Hippocampal formation (tissue), 2 donors: ENCODE measurements at regions not wholly inside any gene's neighbourhood (a gene's known extent, or its start where the extent isn't known, plus 50 kb on each side); places are given as distances from the start of the nearest gene placed in this dataset.

ENCODE experiments used
- DNase-seq, 2 donors: peaks; one replicate each; lab custom pipeline; 2025; lab: John Stamatoyannopoulos, UW

DNA sequence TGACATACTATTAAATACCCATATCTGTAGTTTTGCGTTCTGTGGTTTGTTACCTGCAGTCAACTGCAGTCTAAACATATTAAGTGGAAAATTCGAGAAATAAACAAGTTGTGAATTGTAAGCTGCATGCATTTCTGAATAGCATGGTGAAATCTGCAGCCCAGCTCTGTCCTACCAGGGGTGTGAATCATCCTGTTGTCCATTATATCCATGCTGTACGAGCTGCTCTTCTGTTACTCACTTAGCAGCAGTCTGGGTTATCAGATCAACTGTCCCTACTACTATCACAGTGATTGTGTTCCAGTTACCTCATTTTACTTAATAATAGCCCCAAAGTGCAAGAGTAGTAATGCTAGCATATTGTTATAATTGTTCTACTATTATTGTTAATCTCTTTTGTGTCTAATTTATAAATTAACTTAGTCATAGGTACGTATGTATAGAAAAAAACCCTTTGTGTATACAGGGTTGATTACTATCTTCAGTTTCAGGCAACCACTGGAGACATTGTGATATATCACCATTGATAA, 173.7 kb upstream of the FAT4 start:
- DNase-seq: no peak

DNA sequence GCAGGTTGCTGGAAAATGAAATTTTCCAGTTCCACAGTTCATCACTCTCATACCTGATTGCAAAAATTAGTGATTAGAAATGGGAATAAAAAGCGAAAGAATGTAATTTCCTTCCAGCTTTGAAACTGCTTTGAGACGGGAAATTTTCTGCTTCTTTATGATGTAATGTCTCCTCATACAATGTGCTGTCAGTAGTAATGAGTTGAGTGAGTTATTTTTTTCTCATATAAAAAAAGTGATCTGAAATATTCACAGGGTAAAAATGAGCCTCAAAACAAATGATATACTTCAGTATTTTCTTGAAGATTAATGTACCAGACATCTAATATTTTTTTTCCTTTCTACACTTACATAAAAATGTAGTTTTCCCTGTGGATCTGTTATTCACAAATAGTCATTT, 179.1 kb upstream of the FAT4 start:
- DNase-seq: no peak

DNA sequence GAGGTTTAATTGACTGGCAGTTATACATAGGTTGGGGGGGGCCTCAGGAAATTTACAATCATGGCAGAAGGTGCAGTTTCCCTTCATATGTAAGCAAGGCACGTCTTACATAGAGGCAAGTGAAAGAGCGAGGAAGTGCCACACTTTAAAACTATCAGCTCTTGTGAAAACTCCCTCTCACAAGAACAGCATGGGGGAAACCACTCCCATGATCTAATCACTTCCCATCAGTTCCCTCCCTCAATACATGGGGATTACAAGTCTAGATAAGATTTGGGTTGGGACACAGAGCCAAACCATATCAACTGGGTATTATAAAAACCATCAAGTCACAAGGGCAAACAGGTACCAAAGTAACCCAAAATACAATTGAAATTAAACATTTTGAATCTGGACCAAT, 182.0 kb upstream of the FAT4 start:
- no peak for DNase-seq

DNA sequence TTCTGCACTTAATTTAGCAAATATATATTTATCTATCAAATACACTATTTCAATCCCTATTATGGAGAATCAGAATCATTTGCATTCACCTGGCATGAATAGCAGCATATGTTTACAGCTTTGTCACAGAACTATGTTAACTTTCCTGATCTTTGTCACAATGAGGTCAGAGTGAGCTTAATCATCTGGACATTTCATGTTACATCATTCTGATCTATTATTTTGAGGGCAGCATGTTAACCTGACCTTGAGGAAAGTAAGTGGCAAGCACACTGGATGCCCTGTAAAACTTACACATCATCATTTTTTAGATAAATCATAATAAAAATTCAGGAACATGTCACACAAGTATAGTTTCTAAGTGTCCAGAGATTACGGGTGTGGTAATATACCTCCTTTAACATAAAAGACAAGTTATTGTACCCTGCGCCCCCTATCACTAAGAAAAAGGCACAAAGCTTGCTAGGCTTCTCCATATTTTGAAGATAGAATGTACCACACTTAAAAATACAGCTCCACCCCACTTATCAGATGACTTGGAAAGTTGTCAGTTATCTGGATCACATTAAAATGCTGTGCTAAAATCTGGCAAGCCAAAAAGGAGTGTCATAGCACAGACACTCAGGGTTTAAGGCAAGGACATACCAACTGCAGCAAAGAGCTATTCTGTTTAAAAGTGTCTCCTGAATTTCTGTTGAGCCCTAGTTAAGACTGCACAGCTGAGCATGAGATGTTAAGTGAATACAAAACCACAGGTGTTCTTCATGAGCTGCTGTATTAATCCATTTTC, 182.7 kb upstream of the FAT4 start:
- no peak for DNase-seq

DNA sequence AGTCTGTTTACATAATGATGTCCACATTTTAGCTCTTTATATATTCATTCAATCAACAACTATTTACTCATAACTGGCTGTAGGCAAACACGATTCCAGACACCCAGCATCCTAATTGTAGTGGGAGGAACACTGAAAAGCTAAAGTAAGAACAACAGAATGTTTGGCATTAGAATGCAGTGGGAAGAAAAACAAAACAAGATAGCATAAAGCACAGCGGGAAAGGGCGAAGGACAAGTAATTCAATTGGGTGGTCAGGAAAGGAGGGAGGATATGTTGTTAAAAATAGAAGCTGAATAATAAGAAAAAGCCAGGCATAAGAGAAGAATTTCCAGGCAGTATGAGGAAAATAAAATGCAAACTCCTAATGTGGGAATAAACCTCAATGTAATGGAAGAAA, 189.5 kb upstream of the FAT4 start:
- DNase-seq: no peak

DNA sequence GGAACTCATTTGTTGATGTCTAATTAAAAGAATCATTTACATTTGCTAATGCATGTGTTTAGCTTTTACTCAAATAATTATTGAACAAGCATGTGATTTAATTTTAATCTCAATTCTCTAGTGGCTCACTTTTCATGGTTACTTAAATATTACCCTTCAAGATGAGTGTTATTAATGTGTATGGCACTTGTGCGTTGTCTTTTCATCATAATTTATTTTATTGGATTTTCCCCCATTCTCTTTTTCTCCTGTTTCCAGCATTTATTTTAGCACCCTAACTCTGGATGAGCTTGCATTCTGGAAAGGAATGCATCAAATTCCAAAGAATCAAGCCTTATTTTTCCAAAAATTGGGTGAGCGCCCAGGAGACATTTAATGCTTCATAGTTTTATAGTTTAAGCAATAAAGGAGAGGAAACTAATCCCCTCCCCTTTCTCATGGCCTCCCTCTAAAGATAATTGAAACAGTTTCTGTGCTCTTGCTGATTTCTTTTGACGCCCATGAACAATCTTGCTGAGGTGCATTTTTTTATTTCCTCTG, 191.1 kb upstream of the FAT4 start:
- DNase-seq: no peak

DNA sequence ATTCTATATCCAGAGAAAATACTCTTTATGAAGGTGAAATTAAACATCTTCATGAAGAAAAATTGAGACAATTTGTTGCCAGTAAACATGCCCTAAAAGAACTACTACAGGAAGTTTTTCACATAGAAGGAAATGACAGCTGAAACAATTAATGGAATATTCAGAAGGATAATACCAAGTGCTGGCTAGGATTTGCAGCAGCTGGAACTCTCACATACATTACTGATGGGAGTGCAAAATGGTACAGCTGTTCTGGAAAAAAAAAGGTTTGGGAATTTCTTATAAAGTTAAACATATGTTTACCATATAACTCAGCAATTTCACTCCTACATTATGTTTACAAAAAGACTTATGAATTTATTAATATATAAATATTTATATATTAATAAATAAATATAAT, 193.2 kb upstream of the FAT4 start:
- DNase-seq: no peak

GRCh38 chr4:125116431-125116830, 198.3 kb upstream of the FAT4 start:
- no peak for DNase-seq

DNA sequence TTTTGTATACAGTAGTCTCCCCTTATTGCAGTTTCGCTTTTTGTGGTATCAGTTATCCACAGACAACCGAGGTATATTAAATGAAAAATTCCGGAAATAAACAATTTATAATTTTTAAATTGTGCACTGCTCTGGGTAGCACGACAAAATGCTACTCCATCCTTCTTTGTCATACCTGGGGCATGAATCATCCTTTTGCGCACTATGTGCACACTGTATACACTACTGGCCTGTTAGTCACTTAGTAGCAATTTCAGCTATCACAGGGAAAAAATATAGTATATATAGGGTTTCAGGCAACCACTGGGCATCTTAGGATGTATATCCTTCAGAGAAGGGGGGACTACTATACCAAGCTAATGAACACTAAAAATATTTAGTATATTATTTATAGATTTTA, 198.8 kb upstream of the FAT4 start:
- DNase-seq: no peak

- peak in 1 of 2 donors; percentile 37 for DNase-seq
Observed at GRCh38 chr4:125115476-125115875, 199.3 kb upstream of the FAT4 start.

DNA sequence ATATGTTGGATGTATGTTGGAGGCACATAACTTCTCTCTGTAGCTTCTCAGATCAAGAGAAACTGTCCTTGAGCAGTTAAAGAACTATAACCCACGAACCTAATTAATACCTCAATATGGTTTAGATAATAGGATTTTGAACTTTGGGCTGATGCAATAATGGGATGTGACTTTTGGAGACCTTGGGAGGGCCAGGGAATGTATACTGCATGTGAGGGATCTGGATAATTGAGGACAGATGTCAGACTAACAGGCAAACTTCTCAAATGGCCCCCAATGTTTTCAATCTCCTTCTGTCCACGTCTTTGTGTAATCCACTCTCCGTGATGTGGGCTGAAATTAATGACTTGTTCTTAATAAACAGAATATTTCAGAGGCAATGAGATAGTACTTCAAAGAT, 202.2 kb upstream of the FAT4 start:
- no peak for DNase-seq

- DNase-seq: no peak
Observed at GRCh38 chr4:125111323-125111722, 203.4 kb upstream of the FAT4 start.

DNA sequence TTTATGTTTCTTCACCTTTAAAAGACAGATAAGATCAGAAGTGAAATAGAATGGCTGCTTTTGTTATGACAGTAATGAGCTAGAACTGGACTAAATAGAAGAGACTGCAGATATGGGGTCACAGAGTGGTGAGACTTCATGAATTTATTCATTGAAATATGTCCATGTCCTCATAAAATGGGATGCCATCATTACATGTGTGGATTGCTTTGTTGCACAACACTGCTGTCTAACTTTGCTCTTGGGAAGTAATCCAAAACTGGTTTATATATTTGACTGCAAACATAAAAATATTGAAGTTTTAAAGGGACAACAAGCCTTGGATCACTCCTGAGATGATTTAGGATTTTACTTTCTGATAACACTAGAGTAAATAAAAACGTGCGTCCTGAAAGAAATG, 209.2 kb upstream of the FAT4 start:
- no peak for DNase-seq

- peak in 1 of 2 donors; percentile 6 for DNase-seq
Observed at GRCh38 chr4:125104616-125105015, 210.1 kb upstream of the FAT4 start.

GRCh38 chr4:125101719-125102118, 213.0 kb upstream of the FAT4 start:
- no peak for DNase-seq

- no peak for DNase-seq
Observed at GRCh38 chr4:125097729-125098128, 217.0 kb upstream of the FAT4 start.

DNA sequence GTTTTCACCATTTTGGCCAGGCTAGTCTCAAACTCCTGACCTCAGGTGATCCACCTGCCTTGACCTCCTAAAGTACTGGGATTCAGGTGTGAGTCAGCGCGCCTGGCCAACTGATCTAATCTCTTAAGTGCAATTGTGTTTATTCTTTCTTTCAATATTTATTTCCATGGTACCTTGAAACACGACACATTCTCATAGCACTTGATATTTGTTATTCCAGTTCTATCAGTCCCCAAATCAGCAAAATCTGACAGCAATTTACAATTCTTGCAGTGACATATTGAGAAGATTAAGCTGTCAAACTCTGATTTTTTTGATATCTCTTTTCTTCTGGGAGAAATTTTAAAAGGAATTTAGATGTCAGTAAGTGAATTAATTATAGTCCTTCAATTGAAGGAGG, 218.1 kb upstream of the FAT4 start:
- DNase-seq: no peak

DNA sequence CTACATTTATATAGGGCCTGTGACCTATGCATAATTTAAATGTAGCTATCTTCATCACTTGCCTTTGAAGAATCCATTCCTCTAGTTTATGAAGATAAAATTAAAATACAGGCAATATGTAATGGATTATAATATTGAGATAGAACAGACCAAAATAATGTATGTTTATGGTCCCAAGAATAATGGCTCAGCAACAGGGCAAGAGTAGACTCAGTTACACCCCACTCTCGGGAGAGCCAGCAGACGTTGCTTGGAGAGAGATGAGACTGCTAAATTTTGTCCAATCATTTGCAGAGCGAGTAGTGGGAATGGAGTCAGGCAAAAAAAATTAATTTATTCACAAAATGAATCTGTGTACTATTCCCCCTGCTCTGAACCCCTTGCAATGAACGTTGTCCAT, 223.2 kb upstream of the FAT4 start:
- no peak for DNase-seq

GRCh38 chr4:125091101-125091500, 223.7 kb upstream of the FAT4 start:
- DNase-seq: no peak

DNA sequence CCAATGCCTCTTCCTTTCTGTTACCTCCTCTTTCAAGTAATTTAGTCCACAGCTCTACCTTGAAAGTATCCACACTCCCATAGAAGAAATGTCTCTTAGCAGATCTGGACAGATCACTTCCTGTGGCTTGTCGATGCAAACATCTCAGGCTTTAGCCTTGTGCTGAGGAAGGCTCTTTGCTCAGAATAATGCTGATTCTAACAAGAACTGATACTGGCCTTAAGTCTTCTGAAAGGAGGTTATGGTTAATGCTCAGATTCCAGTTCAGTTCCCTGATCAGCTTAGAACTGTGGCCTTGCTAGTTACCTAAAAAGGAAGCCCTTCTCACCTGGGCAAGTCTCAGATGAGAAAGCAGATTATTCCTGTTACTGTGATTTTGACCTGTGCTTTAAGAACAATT, 230.1 kb upstream of the FAT4 start:
- DNase-seq: no peak

DNA sequence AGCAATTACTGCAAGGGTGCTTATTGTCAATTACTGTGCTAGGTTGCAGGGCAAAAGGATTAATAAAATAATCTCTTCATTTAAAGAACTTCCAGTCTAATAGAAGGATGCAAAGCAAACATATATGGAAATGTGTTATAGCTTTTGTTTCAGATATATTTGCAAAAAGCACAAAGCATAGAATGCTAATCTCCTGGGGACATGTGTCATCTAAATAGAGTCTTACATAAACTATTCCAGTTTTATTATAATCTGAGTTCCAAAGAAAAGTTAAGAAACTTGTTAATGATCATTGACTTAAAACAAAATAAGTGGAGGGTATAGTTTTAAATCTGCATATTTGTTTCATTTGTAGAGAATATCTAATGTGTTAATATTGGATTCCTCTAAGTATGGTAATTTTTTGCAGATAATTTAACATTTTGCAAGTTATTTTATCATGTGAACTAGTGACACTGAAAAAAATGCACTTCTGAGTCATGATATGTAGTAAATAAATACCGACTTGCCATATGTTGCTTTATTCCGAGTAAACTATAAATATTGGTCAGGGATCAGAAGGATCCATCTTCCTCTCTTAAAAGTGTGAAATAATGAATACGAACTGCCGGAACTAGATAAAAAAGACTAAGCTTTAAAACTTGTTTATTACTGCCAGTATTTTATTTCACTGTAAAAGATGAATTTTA, 231.9 kb upstream of the FAT4 start:
- DNase-seq: no peak

DNA sequence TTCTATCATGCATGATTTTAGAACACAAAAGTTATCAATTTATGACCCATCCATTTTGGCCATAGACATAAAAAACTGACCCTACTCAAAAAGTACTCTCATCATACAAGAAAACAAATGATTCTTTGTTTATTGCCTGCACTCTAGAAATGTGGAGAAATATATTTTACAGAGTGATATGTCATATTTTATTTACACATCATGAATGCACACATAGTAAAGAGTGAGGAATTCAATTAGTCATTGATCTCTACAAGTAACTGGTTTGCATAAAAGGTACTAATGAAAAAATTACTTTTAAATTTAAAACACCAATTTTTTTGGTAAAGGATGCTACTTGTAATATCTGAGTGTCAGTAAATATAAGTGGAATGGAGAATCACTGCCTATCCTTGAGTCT, 242.5 kb upstream of the FAT4 start:
- DNase-seq: no peak

DNA sequence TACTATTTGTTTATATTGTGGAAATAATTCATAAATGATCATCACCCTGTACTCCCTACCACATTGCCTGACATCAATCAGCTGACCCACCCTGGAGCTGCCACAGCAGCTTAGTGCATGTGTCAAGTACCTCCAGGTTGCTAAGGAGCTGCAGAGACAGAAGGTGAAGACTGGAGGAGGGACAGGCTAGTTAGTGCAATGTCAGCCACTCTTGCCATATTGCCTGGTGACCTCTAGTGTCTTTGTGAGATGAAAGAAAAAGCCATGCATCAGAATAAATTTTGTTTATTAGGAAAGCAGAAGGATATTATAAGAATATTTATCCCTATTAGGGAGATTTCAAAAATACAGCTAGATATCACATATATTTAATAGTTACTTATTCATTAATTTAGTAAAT, 243.9 kb upstream of the FAT4 start:
- no peak for DNase-seq
